A673 (cell line): ENCODE measurements at regions not wholly inside any gene's neighbourhood (a gene's known extent, or its start where the extent isn't known, plus 50 kb on each side); places are given as distances from the start of the nearest gene placed in this dataset.

Experiments
- CTCF ChIP-seq: fragments of 300-800, 200-600 bp; sonication (generic); conservative IDR thresholded peaks from 2 replicates; pipeline ENCODE4 v1.5.1; 2017; ENCODE audit warnings: low read depth, mild to moderate bottlenecking, antibody characterized with exemption, low read length, moderate library complexity, mixed read lengths
- EZH2 ChIP-seq: fragments of 200-600 bp; sonication (generic); IDR thresholded peaks from 2 replicates; pipeline ENCODE4 v1.6.1; 2017; ENCODE audit warnings: borderline replicate concordance, low read depth, mild to moderate bottlenecking, mixed read lengths, antibody characterized with exemption, low read length; ENCODE audit not compliant: poor library complexity, severe bottlenecking

- TF ChIP-seq CTCF (no peak), EZH2 (no peak)
Observed at GRCh38 chr1:94323311-94324177, 86.2 kb upstream of the ARHGAP29 start.
